OCI-LY1 (cell line): ENCODE measurements at regions not wholly inside any gene's neighbourhood (a gene's known extent, or its start where the extent isn't known, plus 50 kb on each side); places are given as distances from the start of the nearest gene placed in this dataset.
A peak's percentile ranks its signal among the peaks of the same experiment; 100 is the strongest.

ENCODE experiments used
- H2AFZ ChIP-seq: fragments of 200-600 bp; sonication (generic), shearing (Covaris generic); 2 replicates; pipeline ENCODE4 v1.6.0; 2014; ENCODE audit warnings: antibody characterized with exemption, mild to moderate bottlenecking, low read length
- H3F3A ChIP-seq: fragments of 200-600 bp; sonication (generic), shearing (Covaris generic); 2 replicates; pipeline ENCODE4 v1.6.0; 2014; ENCODE audit warnings: mild to moderate bottlenecking, antibody characterized with exemption, low read length, moderate library complexity; ENCODE audit not compliant: insufficient read depth
- H3K27ac ChIP-seq: fragments of 200-600 bp; sonication (generic); 2 replicates; pipeline ENCODE4 v1.5.1; 2014; ENCODE audit warnings: low read length, mixed run types, mild to moderate bottlenecking, low read depth; ENCODE audit not compliant: poor library complexity, severe bottlenecking
- H3K27me3 ChIP-seq: fragments of 200-600 bp; sonication (generic); 2 replicates; pipeline ENCODE4 v1.6.0; 2014; ENCODE audit warnings: antibody characterized with exemption, mild to moderate bottlenecking, low read length, moderate library complexity; ENCODE audit not compliant: insufficient read depth
- H3K36me3 ChIP-seq: fragments of 200-600 bp; sonication (generic); 2 replicates; pipeline ENCODE4 v1.6.1; 2014; ENCODE audit warnings: mild to moderate bottlenecking, antibody characterized with exemption, low read length, moderate library complexity, mixed read lengths; ENCODE audit not compliant: insufficient read depth
- H3K4me1 ChIP-seq: fragments of 200-600 bp; sonication (generic); 2 replicates; pipeline ENCODE4 v1.5.1; 2014; ENCODE audit warnings: mild to moderate bottlenecking, low read length, moderate library complexity; ENCODE audit not compliant: insufficient read depth, severe bottlenecking
- H3K4me2 ChIP-seq: fragments of 200-600 bp; sonication (generic), shearing (Covaris generic); 2 replicates; pipeline ENCODE4 v1.6.1; 2014; ENCODE audit warnings: low read length
- H3K4me3 ChIP-seq: fragments of 200-600 bp; sonication (generic); 2 replicates; pipeline ENCODE4 v1.5.1; 2014; ENCODE audit warnings: low read length, low read depth, mild to moderate bottlenecking, mixed read lengths; ENCODE audit not compliant: poor library complexity, severe bottlenecking
- H3K79me2 ChIP-seq: fragments of 200-600 bp; shearing (Covaris generic); 2 replicates; pipeline ENCODE4 v1.6.1; 2016; ENCODE audit warnings: mixed run types, low read length, mixed read lengths; ENCODE audit not compliant: insufficient read depth
- H3K9ac ChIP-seq: fragments of 200-600 bp; sonication (generic), shearing (Covaris generic); 2 replicates; pipeline ENCODE4 v1.6.1; 2014; ENCODE audit warnings: mild to moderate bottlenecking, low read length, mixed read lengths
- H3K9me2 ChIP-seq: fragments of 200-600 bp; sonication (generic), shearing (Covaris generic); 2 replicates; pipeline ENCODE4 v1.6.1; 2014; ENCODE audit warnings: low read depth, mild to moderate bottlenecking, low read length, mixed read lengths
- H3K9me3 ChIP-seq: fragments of 200-600 bp; shearing (Covaris generic); 2 replicates; pipeline ENCODE4 v1.6.1; 2014; ENCODE audit warnings: low read length, mixed read lengths
- H4K20me1 ChIP-seq: fragments of 200-600 bp; sonication (generic), shearing (Covaris generic); 2 replicates; pipeline ENCODE4 v1.6.0; 2016; ENCODE audit warnings: mild to moderate bottlenecking, low read length; ENCODE audit not compliant: insufficient read depth
- CTCF ChIP-seq: fragments of 200-600 bp; sonication (generic), shearing (Covaris generic); IDR thresholded peaks from 2 replicates; pipeline ENCODE4 v1.5.1; 2017; ENCODE audit warnings: mild to moderate bottlenecking, antibody characterized with exemption, low read length, moderate library complexity, mixed read lengths
- EZH2 ChIP-seq: fragments of 200-600 bp; sonication (generic), shearing (Covaris generic); IDR thresholded peaks from 2 replicates; pipeline ENCODE4 v1.8.0; 2017; ENCODE audit warnings: borderline replicate concordance, mixed run types, mild to moderate bottlenecking, antibody characterized with exemption, low read length, moderate library complexity, mixed read lengths

GRCh38 chr2:71923887-71924533, 223.7 kb downstream of the CYP26B1 start:
- Histone ChIP-seq H3K9ac (no peak overlapping the region), H3K9me3 (no peaks in the 10 kb centered on the region), H3K79me2 (no peaks in the 10 kb centered on the region), H3K4me2 (no peak overlapping the region), H3K9me2 (no peaks in the 10 kb centered on the region), H3K36me3 (no peaks in the 10 kb centered on the region), H3K27me3 (no peaks in the 10 kb centered on the region), H4K20me1 (no peaks in the 10 kb centered on the region), H3F3A (no peaks in the 10 kb centered on the region), H3K4me3 (no peak overlapping the region), H2AFZ (no peak overlapping the region), H3K27ac (no peak overlapping the region), H3K4me1 (no peaks in the 10 kb centered on the region)
- no peak for TF ChIP-seq EZH2
- TF ChIP-seq CTCF = peak; percentile 83

GRCh38 chr2:71923143-71923525, 224.5 kb downstream of the CYP26B1 start:
- no peaks in the 10 kb centered on the region for H3K79me2 ChIP-seq
- H3K4me1 ChIP-seq = no peaks in the 10 kb centered on the region
- no peaks in the 10 kb centered on the region for H3K27me3 ChIP-seq
- no peak overlapping the region for H3K4me2 ChIP-seq
- peaks cover 5% of the 10 kb centered on the region; the same call in 1 of the 2 replicates for H3K9me3 ChIP-seq
- H3K9ac ChIP-seq = no peak overlapping the region
- no peak overlapping the region for H2AFZ ChIP-seq
- no peak overlapping the region for H3K27ac ChIP-seq
- TF ChIP-seq EZH2 (no peak), CTCF (no peak)
- H3K36me3 ChIP-seq = no peaks in the 10 kb centered on the region
- H3K4me3 ChIP-seq = no peak overlapping the region
- H3K9me2 ChIP-seq = no peaks in the 10 kb centered on the region
- no peaks in the 10 kb centered on the region for H4K20me1 ChIP-seq
- no peaks in the 10 kb centered on the region for H3F3A ChIP-seq

- Histone ChIP-seq H3K4me3 (no peak overlapping the region), H2AFZ (no peak overlapping the region), H3K9me2 (no peaks in the 10 kb centered on the region), H4K20me1 (no peaks in the 10 kb centered on the region), H3F3A (no peaks in the 10 kb centered on the region), H3K27ac (no peak overlapping the region), H3K79me2 (no peaks in the 10 kb centered on the region), H3K27me3 (no peaks in the 10 kb centered on the region), H3K4me1 (no peaks in the 10 kb centered on the region), H3K36me3 (no peaks in the 10 kb centered on the region), H3K4me2 (no peak overlapping the region), H3K9ac (no peak overlapping the region), H3K9me3 (peaks cover 5% of the 10 kb centered on the region; the same call in 1 of the 2 replicates)
- no peak for TF ChIP-seq EZH2
- no peak for TF ChIP-seq CTCF
Observed at GRCh38 chr2:71922499-71923142, 225.0 kb downstream of the CYP26B1 start.
